ENCODE measurements at regions not wholly inside any gene's neighbourhood (a gene's known extent, or its start where the extent isn't known, plus 50 kb on each side); places are given as distances from the start of the nearest gene placed in this dataset.
"Not testable (repeated sequence)": the region's sequence is repeated elsewhere in the genome, so short reads cannot be mapped to it uniquely, and the experiment has no call there.

GRCh38 chr18:65582094-65582493, 168.7 kb upstream of the CDH7 start:
- H3K27me3 ChIP-seq (replicated peaks; ENCODE audit: control insufficient read depth, insufficient read depth, low read length, poor library complexity, severe bottlenecking); H3K27ac ChIP-seq (ENCODE audit: insufficient read depth, low read length, poor library complexity, severe bottlenecking); H3K4me1 ChIP-seq (ENCODE audit: control insufficient read depth, insufficient read depth, low read length, poor library complexity, severe bottlenecking); DNase-seq; H3K4me3 ChIP-seq (ENCODE audit: insufficient read depth, low read depth, low read length, poor library complexity, severe bottlenecking); H3K36me3 ChIP-seq (ENCODE audit: control insufficient read depth, insufficient read depth, low read length); H3K9me3 ChIP-seq (ENCODE audit: control insufficient read depth, low read length): not testable (repeated sequence)

DNA sequence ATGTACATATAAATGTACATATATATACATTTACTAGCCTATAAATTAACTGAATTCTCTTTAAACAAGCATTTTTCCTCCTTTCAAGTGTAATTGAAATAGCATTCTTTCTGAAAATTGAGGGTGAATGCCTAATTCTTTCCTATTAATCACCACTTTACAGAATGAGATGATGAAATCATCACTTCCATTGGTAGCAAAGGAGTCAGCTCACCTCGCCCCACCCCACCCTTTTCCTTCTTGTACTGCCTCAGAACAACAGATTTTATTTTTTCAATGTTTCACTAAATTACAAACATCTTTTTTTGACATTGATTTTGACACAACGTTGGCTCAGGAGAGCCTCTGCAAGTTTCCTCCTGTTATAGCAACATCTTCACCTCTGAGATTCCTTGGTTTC, 181.9 kb upstream of the CDH7 start:
- no peak for DNase-seq
- H3K27me3 ChIP-seq (replicated peaks; ENCODE audit: control insufficient read depth, insufficient read depth, low read length, poor library complexity, severe bottlenecking): no peaks in the 10 kb centered on the region
- no peaks in the 10 kb centered on the region for H3K9me3 ChIP-seq (ENCODE audit: control insufficient read depth, low read length)
- no peaks in the 10 kb centered on the region for H3K4me1 ChIP-seq (ENCODE audit: control insufficient read depth, insufficient read depth, low read length, poor library complexity, severe bottlenecking)
- no peak overlapping the region for H3K4me3 ChIP-seq (ENCODE audit: insufficient read depth, low read depth, low read length, poor library complexity, severe bottlenecking)
- no peak overlapping the region for H3K27ac ChIP-seq (ENCODE audit: insufficient read depth, low read length, poor library complexity, severe bottlenecking)
- no peaks in the 10 kb centered on the region for H3K36me3 ChIP-seq (ENCODE audit: control insufficient read depth, insufficient read depth, low read length)

- H3K4me3 ChIP-seq (ENCODE audit: insufficient read depth, low read depth, low read length, poor library complexity, severe bottlenecking): no peak overlapping the region
- H3K36me3 ChIP-seq (ENCODE audit: control insufficient read depth, insufficient read depth, low read length): no peaks in the 10 kb centered on the region
- H3K27me3 ChIP-seq (replicated peaks; ENCODE audit: control insufficient read depth, insufficient read depth, low read length, poor library complexity, severe bottlenecking): no peaks in the 10 kb centered on the region
- H3K4me1 ChIP-seq (ENCODE audit: control insufficient read depth, insufficient read depth, low read length, poor library complexity, severe bottlenecking): no peaks in the 10 kb centered on the region
- DNase-seq: no peak
- H3K9me3 ChIP-seq (ENCODE audit: control insufficient read depth, low read length): no peaks in the 10 kb centered on the region
- no peak overlapping the region for H3K27ac ChIP-seq (ENCODE audit: insufficient read depth, low read length, poor library complexity, severe bottlenecking)
Observed at GRCh38 chr18:65567372-65567771, 183.4 kb upstream of the CDH7 start.

DNA sequence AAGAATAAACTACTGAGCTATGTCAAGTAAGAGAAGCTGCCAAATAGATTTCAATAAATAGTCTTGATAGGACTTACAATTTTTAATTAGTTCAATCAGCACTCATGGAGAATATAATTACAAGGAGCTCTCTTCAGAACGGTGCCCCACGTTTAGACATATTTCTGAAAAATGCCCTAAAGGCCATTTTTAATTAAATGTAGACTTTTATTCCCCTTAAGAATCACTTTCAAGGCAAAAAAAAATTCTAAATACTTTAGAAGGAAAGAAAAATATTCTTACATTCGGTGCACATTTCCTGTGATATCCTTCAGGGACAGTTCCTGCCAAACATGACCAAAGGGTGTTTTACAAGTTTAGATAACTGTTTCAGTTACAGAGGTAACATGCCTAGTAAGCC, 202.5 kb upstream of the CDH7 start:
- Histone ChIP-seq H3K27ac (ENCODE audit: insufficient read depth, low read length, poor library complexity, severe bottlenecking) (no peak overlapping the region), H3K9me3 (ENCODE audit: control insufficient read depth, low read length) (no peaks in the 10 kb centered on the region), H3K36me3 (ENCODE audit: control insufficient read depth, insufficient read depth, low read length) (no peaks in the 10 kb centered on the region), H3K4me3 (ENCODE audit: insufficient read depth, low read depth, low read length, poor library complexity, severe bottlenecking) (no peak overlapping the region), H3K27me3 (replicated peaks; ENCODE audit: control insufficient read depth, insufficient read depth, low read length, poor library complexity, severe bottlenecking) (no peaks in the 10 kb centered on the region), H3K4me1 (ENCODE audit: control insufficient read depth, insufficient read depth, low read length, poor library complexity, severe bottlenecking) (no peaks in the 10 kb centered on the region)
- DNase-seq: no peak

DNA sequence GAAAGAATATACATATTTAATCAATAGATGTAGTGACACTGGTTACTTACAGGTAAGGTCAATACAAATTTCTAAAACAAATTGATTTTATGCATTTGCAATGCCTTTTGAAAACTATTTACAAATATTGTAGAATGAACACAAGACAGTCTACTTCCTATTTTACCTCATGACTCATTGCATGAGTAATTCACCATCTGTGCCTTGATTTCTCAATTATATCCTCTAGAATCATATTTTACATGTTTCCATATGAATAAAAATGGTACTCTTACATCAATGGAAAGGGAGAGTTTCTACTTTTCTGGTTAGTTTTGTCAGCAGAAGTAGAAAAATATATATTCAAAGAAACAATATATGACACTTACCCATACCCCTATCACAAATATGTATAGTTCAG, 203.8 kb upstream of the CDH7 start:
- Histone ChIP-seq H3K27me3 (replicated peaks; ENCODE audit: control insufficient read depth, insufficient read depth, low read length, poor library complexity, severe bottlenecking) (no peaks in the 10 kb centered on the region), H3K4me1 (ENCODE audit: control insufficient read depth, insufficient read depth, low read length, poor library complexity, severe bottlenecking) (no peaks in the 10 kb centered on the region), H3K9me3 (ENCODE audit: control insufficient read depth, low read length) (no peaks in the 10 kb centered on the region), H3K27ac (ENCODE audit: insufficient read depth, low read length, poor library complexity, severe bottlenecking) (no peak overlapping the region), H3K36me3 (ENCODE audit: control insufficient read depth, insufficient read depth, low read length) (no peaks in the 10 kb centered on the region), H3K4me3 (ENCODE audit: insufficient read depth, low read depth, low read length, poor library complexity, severe bottlenecking) (no peak overlapping the region)
- no peak for DNase-seq

- DNase-seq: no peak
- no peaks in the 10 kb centered on the region for H3K9me3 ChIP-seq (ENCODE audit: control insufficient read depth, low read length)
- H3K4me1 ChIP-seq (ENCODE audit: control insufficient read depth, insufficient read depth, low read length, poor library complexity, severe bottlenecking): no peaks in the 10 kb centered on the region
- no peaks in the 10 kb centered on the region for H3K27me3 ChIP-seq (replicated peaks; ENCODE audit: control insufficient read depth, insufficient read depth, low read length, poor library complexity, severe bottlenecking)
- H3K27ac ChIP-seq (ENCODE audit: insufficient read depth, low read length, poor library complexity, severe bottlenecking): no peak overlapping the region
- no peak overlapping the region for H3K4me3 ChIP-seq (ENCODE audit: insufficient read depth, low read depth, low read length, poor library complexity, severe bottlenecking)
- H3K36me3 ChIP-seq (ENCODE audit: control insufficient read depth, insufficient read depth, low read length): no peaks in the 10 kb centered on the region
Observed at GRCh38 chr18:65544701-65545100, 206.1 kb upstream of the CDH7 start.

GRCh38 chr18:65527879-65528633, 222.8 kb upstream of the CDH7 start:
- Histone ChIP-seq H3K4me3 (ENCODE audit: insufficient read depth, low read depth, low read length, poor library complexity, severe bottlenecking) (no peak overlapping the region), H3K4me1 (ENCODE audit: control insufficient read depth, insufficient read depth, low read length, poor library complexity, severe bottlenecking) (no peaks in the 10 kb centered on the region), H3K27ac (ENCODE audit: insufficient read depth, low read length, poor library complexity, severe bottlenecking) (no peak overlapping the region), H3K27me3 (replicated peaks; ENCODE audit: control insufficient read depth, insufficient read depth, low read length, poor library complexity, severe bottlenecking) (no peaks in the 10 kb centered on the region), H3K36me3 (ENCODE audit: control insufficient read depth, insufficient read depth, low read length) (no peaks in the 10 kb centered on the region), H3K9me3 (ENCODE audit: control insufficient read depth, low read length) (no peaks in the 10 kb centered on the region)
- DNase-seq: no peak

DNA sequence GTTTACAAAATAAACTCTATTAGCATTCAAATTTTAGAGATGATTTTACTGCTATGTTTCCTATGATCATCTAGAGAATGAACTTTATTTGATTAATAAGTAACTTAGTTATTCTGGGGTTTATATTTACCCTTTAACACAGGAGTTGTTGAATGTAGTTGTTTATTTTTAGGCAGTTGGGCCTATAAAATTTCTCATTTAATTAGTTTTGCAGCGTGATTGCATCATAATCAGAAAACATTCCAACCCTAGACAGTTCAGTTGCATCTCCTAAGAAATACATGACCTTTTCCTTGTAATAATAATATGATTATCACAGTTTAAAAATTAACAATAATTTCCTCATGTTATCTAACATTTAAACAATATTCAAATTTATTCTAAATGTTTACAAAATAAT, 224.7 kb upstream of the CDH7 start:
- H3K27ac ChIP-seq (ENCODE audit: insufficient read depth, low read length, poor library complexity, severe bottlenecking): no peak overlapping the region
- no peak for DNase-seq
- H3K4me1 ChIP-seq (ENCODE audit: control insufficient read depth, insufficient read depth, low read length, poor library complexity, severe bottlenecking): no peaks in the 10 kb centered on the region

GRCh38 chr18:65523461-65523860, 227.4 kb upstream of the CDH7 start:
- Histone ChIP-seq H3K27ac (ENCODE audit: insufficient read depth, low read length, poor library complexity, severe bottlenecking) (no peak overlapping the region), H3K9me3 (ENCODE audit: control insufficient read depth, low read length) (no peaks in the 10 kb centered on the region), H3K36me3 (ENCODE audit: control insufficient read depth, insufficient read depth, low read length) (no peaks in the 10 kb centered on the region), H3K27me3 (replicated peaks; ENCODE audit: control insufficient read depth, insufficient read depth, low read length, poor library complexity, severe bottlenecking) (no peaks in the 10 kb centered on the region), H3K4me1 (ENCODE audit: control insufficient read depth, insufficient read depth, low read length, poor library complexity, severe bottlenecking) (no peaks in the 10 kb centered on the region), H3K4me3 (ENCODE audit: insufficient read depth, low read depth, low read length, poor library complexity, severe bottlenecking) (no peak overlapping the region)
- DNase-seq: no peak

More for the DNA sequence above, 224.7 kb upstream of the CDH7 start:
- Histone ChIP-seq H3K27me3 (replicated peaks; ENCODE audit: control insufficient read depth, insufficient read depth, low read length, poor library complexity, severe bottlenecking) (no peaks in the 10 kb centered on the region), H3K4me3 (ENCODE audit: insufficient read depth, low read depth, low read length, poor library complexity, severe bottlenecking) (no peak overlapping the region), H3K9me3 (ENCODE audit: control insufficient read depth, low read length) (no peaks in the 10 kb centered on the region), H3K36me3 (ENCODE audit: control insufficient read depth, insufficient read depth, low read length) (no peaks in the 10 kb centered on the region)

DNA sequence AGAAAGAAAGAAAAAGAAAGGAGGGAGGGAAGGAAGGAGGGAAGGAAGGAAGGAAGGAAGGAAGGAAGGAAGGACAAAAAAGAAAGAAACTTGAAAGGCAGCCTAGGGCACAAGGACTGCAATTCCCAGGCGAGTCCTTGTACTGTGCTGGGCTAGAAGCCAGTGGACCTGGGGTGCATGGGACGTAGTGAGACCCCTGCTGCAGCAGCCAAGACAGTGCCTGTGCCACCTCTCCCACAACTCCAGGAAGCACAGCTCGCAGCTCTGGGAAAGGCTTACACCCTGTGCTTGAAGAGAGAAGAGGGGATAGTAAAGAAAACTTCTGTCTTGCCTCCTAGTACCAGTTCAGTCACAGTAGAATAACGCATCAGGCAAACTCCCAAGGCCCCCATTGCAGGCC, 227.9 kb upstream of the CDH7 start:
- Histone ChIP-seq H3K9me3 (ENCODE audit: control insufficient read depth, low read length) (no peaks in the 10 kb centered on the region), H3K36me3 (ENCODE audit: control insufficient read depth, insufficient read depth, low read length) (no peaks in the 10 kb centered on the region)

More for the DNA sequence above, 227.9 kb upstream of the CDH7 start:
- no peak overlapping the region for H3K27ac ChIP-seq (ENCODE audit: insufficient read depth, low read length, poor library complexity, severe bottlenecking)
- no peak for DNase-seq
- H3K4me1 ChIP-seq (ENCODE audit: control insufficient read depth, insufficient read depth, low read length, poor library complexity, severe bottlenecking): no peaks in the 10 kb centered on the region
- no peak overlapping the region for H3K4me3 ChIP-seq (ENCODE audit: insufficient read depth, low read depth, low read length, poor library complexity, severe bottlenecking)
- H3K27me3 ChIP-seq (replicated peaks; ENCODE audit: control insufficient read depth, insufficient read depth, low read length, poor library complexity, severe bottlenecking): no peaks in the 10 kb centered on the region
